Subcutaneous abdominal adipose tissue (tissue), 5 donors: ENCODE measurements at regions not wholly inside any gene's neighbourhood (a gene's known extent, or its start where the extent isn't known, plus 50 kb on each side); places are given as distances from the start of the nearest gene placed in this dataset.

Experiments used
- H3K27ac ChIP-seq: one replicate; pipeline ENCODE4 v1.7.0; 2013; ENCODE audit warnings: low read depth, mild to moderate bottlenecking, inconsistent platforms, low read length, moderate library complexity
- H3K27me3 ChIP-seq, 5 donors: one replicate each; pipeline ENCODE4 v1.7.0; 2013; ENCODE audit warnings: low read length in 5 of 5, inconsistent platforms in 1 of 5; ENCODE audit not compliant: control insufficient read depth in 5 of 5, insufficient read depth in 4 of 5
- H3K36me3 ChIP-seq, 5 donors: one replicate each; pipeline ENCODE4 v1.7.0; 2013; ENCODE audit warnings: low read length in 5 of 5; ENCODE audit not compliant: control insufficient read depth in 5 of 5, insufficient read depth in 5 of 5
- H3K4me1 ChIP-seq, 5 donors: one replicate each; pipeline ENCODE4 v1.7.0; 2013; ENCODE audit warnings: low read length in 5 of 5, mild to moderate bottlenecking in 3 of 5, moderate library complexity in 1 of 5; ENCODE audit not compliant: control insufficient read depth in 5 of 5, insufficient read depth in 5 of 5
- H3K4me3 ChIP-seq, 5 donors: one replicate each; pipeline ENCODE4 v1.7.0; 2013; ENCODE audit warnings: low read length in 5 of 5, low read depth in 1 of 5
- H3K9ac ChIP-seq, 5 donors: one replicate each; pipeline ENCODE4 v1.7.0; 2013; ENCODE audit warnings: low read length in 5 of 5, mild to moderate bottlenecking in 4 of 5, moderate library complexity in 3 of 5
- H3K9me3 ChIP-seq, 5 donors: one replicate each; pipeline ENCODE4 v1.7.0; 2013; ENCODE audit warnings: low read length in 5 of 5; ENCODE audit not compliant: control insufficient read depth in 5 of 5
- donor health status: healthy.
- donor health status: healthy.
- donor health status: healthy.
- donor health status: healthy.
- donor health status: healthy.

DNA sequence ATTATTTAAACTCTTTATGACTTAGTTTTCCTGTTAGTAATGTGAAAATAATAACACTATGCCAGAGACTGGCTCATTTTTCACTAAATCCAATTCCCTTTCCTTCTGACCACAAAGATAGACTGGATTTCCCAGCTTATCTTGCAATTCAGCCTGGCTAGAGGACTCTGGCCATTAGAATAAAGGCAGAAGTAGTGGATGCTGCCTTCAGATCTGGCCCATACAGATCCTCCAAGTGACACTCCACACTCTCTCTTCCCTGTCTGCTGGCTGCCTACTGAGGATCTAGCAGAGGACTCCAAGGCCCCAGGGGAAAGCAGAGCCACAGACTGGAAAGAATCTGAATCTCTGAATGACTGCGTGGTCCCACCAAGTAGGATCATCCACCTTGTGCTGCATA is 188.8 kb upstream of the LMNTD1 start:
- H3K4me1 ChIP-seq: no peaks in the 10 kb centered on the region
- H3K9me3 ChIP-seq: no peaks in the 10 kb centered on the region
- H3K27me3 ChIP-seq: no peaks in the 10 kb centered on the region

DNA sequence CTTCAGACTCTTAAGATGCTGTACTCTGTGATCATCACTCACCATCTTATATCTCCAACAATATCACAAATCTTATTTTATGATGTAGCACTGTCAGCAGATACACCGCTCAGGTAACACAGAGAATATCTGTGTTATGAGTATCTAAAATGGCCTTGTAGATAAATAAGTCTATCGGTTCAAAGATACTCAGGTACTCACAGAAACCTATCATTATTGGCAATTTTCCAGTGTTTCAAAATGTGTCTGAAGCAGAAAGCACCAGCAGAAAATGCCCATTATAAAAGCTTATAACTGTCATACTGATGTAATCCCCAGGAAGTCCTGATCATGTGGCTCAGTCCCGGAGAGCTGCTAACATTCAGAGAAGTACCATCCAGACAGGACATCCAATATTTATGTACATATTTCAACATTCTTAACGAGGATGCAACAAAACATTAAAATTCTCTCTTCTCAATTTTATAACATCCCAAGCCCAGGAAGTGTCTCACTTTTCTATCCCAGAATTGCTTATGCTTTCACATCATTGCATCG is 190.7 kb upstream of the LMNTD1 start:
- no peaks in the 10 kb centered on the region for H3K4me1 ChIP-seq
- H3K4me3 ChIP-seq: no peak overlapping the region
- H3K27ac ChIP-seq: no peak overlapping the region
- H3K9ac ChIP-seq: no peak overlapping the region
- no peaks in the 10 kb centered on the region for H3K36me3 ChIP-seq
- H3K9me3 ChIP-seq: no peaks in the 10 kb centered on the region
- no peaks in the 10 kb centered on the region for H3K27me3 ChIP-seq

More for the DNA sequence above, 188.8 kb upstream of the LMNTD1 start:
- Histone ChIP-seq H3K27ac (no peak overlapping the region), H3K4me3 (no peak overlapping the region), H3K9ac (no peak overlapping the region), H3K36me3 (no peaks in the 10 kb centered on the region)

DNA sequence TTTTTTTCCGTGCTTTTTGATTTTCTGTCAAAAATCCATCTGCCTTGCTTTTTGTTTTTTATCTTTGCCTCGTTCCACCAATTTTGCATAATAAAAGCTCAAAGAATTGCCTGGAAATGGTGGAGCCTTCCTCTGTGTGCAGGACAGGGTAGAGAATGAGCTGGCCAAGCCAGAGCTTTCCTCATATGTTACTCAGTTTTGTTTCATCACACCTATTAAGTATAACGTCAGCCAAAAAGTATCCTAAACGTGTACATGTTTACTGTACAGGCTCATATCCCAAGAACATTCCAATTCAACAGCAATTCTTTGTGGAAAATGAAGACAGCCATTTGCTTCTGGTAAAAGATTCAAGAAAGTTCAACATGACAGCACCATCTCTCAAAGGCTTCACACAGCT is 191.2 kb upstream of the LMNTD1 start:
- no peaks in the 10 kb centered on the region for H3K27me3 ChIP-seq
- no peak overlapping the region for H3K4me3 ChIP-seq
- no peaks in the 10 kb centered on the region for H3K9me3 ChIP-seq
- H3K36me3 ChIP-seq: no peaks in the 10 kb centered on the region
- H3K27ac ChIP-seq: no peak overlapping the region
- no peak overlapping the region for H3K9ac ChIP-seq
- no peaks in the 10 kb centered on the region for H3K4me1 ChIP-seq

DNA sequence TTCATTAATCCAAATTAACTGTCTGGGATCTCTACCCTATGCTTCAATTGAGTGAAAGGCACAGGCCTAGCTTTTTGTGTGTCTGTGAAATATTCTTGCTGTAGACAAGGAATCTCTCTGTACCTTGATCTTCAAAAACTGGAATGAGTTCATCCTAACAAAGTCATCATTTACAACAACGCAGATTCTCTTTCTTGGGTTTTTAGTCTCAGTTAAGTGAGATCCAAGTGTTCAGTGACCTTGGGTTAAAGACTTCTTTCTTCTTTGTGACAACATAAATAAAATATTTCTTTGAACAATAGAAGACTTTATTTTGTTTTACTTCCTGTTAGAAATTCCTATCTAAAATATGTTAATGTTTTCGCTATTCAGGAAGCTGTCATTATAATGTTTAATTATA is 192.2 kb upstream of the LMNTD1 start:
- Histone ChIP-seq H3K9me3 (no peaks in the 10 kb centered on the region), H3K4me3 (no peak overlapping the region), H3K27me3 (no peaks in the 10 kb centered on the region), H3K9ac (no peak overlapping the region), H3K27ac (no peak overlapping the region), H3K36me3 (no peaks in the 10 kb centered on the region), H3K4me1 (no peaks in the 10 kb centered on the region)

DNA sequence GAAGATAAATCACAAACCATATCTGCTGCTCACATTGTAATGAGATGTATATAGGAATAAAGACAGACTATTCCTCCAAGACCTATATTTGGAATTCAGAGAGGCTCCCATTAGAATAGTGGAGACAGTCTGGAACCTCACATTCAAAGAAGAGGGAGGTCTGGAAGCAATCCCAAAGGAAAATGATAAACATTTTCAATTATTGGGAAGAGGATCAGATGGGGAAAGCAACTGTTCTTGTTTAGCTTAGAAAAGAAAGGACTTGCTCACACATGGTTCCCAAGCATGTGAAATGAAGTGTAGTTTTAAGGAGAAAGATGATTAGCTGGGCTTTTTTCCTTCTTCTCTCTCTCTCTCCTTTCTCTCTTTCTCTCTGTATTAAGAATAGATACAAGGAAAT is 193.0 kb upstream of the LMNTD1 start:
- H3K27ac ChIP-seq: no peak overlapping the region
- H3K9me3 ChIP-seq: no peaks in the 10 kb centered on the region
- H3K27me3 ChIP-seq: no peaks in the 10 kb centered on the region
- H3K9ac ChIP-seq: no peak overlapping the region
- no peaks in the 10 kb centered on the region for H3K36me3 ChIP-seq
- no peak overlapping the region for H3K4me3 ChIP-seq
- no peaks in the 10 kb centered on the region for H3K4me1 ChIP-seq

DNA sequence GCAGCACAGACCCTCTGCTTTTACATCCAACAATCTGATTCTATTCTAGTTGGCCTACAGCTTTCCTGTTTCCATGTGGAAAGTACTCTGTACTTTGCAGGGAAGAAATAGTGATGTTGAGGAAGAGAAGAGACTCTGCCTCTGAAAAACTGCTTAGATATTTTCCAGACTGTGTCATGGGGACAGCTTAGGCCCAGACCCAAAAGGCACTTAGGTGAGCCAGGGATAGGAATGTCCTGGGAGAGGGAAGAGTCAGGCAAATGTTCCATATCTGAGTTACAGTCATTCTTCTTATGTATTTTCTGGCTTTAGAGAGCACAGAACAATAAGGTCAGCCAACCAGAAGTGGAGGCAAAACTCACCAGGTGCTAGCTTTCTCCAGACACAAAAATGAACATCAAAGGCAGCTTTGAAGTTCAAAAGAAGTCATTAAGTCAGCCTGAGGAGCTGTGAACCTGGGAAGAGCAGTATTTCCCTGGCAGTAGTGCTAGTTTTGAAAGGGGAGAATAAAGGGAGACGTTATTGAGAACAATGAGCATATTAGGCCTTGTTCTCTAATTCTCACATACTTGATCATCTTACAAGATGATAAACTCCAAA is 199.7 kb upstream of the LMNTD1 start:
- Histone ChIP-seq H3K9me3 (no peaks in the 10 kb centered on the region), H3K4me1 (no peaks in the 10 kb centered on the region), H3K36me3 (no peaks in the 10 kb centered on the region), H3K9ac (no peak overlapping the region), H3K27me3 (no peaks in the 10 kb centered on the region), H3K4me3 (no peak overlapping the region), H3K27ac (no peak overlapping the region)

DNA sequence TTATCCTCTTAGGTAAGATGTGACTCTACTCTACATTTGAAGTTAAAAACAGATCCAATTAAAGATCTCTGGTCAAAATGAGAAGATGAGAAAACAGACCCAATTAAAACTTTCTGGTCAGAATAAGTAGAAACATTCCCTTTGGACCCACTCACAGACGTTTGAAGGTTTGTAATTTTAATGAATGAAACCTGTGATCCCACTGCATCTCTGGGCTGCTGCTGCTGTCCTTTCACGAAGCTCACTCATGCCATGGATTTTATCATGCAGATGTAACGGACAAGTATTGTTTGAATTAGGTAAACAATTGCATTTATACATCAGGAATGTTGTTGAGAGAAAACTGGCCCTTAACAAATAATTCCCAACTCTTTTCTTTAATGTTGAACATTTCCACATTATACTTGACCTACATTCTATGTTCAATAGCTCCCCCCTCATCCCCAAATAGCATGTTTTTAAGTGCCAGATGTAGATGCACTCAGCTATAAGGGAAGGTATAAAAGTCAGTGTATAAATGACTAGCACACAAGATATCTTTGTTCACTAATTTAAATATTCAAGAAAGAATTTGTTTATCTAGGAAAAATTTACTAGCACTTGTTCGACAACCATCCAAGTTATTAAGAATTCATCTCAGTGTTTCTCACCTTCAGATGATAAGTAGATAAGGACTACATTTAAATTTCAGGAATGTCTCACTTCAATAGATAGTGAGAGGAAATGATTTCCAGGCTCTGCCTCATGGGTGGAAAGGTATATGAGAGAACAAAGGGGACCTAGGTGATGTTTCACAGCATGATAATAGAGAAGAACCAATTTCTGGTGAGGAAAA is 202.3 kb upstream of the LMNTD1 start:
- Histone ChIP-seq H3K4me3 (no peak overlapping the region), H3K9ac (no peak overlapping the region), H3K36me3 (no peaks in the 10 kb centered on the region), H3K4me1 (no peaks in the 10 kb centered on the region), H3K27me3 (no peaks in the 10 kb centered on the region), H3K9me3 (no peaks in the 10 kb centered on the region), H3K27ac (no peak overlapping the region)

DNA sequence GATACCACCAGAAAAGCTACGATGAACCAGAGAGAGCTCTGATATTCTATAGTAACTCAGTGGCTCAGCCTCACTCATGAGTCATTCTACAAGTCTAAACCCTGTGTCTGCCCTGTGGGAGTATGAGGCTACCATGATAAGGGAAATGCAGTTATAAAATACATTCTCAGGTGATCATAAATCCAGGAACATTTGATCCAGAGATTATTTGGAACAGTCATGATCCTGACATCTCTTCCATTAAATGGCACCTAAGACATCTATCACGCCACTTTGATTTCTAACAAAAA is 202.6 kb upstream of the RASSF8 start:
- H3K36me3 ChIP-seq: no peaks in the 10 kb centered on the region
- no peak overlapping the region for H3K9ac ChIP-seq
- H3K9me3 ChIP-seq: no peaks in the 10 kb centered on the region
- no peak overlapping the region for H3K4me3 ChIP-seq
- H3K27me3 ChIP-seq: no peaks in the 10 kb centered on the region
- H3K4me1 ChIP-seq: no peaks in the 10 kb centered on the region
- no peak overlapping the region for H3K27ac ChIP-seq

DNA sequence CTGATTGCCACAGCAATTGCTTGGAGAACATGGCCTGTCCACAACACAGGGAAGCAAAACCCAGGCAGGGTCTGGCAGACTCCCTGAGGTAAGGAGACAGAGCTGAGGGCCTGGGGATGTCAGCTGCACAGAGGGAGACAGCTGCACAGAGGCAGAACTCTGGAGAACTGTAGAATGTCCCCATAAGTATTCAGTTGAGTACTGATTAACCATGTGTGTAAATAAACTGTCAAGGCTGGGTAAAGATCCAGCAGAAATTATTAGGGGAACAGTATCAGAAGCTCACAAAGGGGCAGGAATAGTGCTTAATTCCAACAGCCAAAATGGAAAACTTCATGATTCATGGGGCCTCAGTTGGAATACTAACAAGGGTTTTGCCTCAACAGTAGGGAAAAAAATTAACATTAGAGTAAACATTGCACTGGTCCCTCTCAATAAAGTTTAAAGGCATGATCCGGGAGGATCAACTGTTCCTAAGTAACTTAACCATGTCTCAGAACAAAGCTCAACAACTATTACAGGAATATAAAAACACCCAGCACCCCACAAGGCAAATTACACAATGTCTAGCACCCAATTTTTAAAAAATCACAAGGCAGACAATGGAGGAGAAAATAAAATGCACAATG is 201.3 kb upstream of the RASSF8 start:
- Histone ChIP-seq H3K27me3 (no peaks in the 10 kb centered on the region), H3K9me3 (no peaks in the 10 kb centered on the region), H3K4me1 (no peaks in the 10 kb centered on the region), H3K27ac (no peak overlapping the region), H3K9ac (no peak overlapping the region), H3K4me3 (no peak overlapping the region), H3K36me3 (no peaks in the 10 kb centered on the region)

DNA sequence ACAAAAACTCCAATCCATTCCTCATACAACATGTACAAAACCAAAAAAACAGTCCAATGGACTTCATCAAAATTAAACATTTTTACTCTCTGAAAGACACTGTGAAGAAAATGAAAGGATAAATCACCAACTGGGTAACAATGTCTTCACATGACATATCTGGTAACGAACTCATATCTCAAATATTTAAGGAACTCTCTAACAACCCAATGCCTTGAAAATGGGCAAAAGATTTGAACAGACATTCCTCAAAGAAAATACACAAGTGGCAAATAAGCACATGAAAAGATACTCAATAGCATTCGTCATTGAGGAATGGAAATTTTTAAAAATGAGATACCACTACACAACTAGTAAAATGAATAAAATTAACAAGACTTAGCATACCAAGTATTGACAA is 198.7 kb upstream of the RASSF8 start:
- no peaks in the 10 kb centered on the region for H3K36me3 ChIP-seq
- H3K27me3 ChIP-seq: no peaks in the 10 kb centered on the region
- H3K9ac ChIP-seq: no peak overlapping the region
- H3K4me1 ChIP-seq: no peaks in the 10 kb centered on the region
- H3K9me3 ChIP-seq: no peaks in the 10 kb centered on the region
- H3K27ac ChIP-seq: no peak overlapping the region
- H3K4me3 ChIP-seq: no peak overlapping the region
